DND-41 (cell line): ENCODE measurements at regions not wholly inside any gene's neighbourhood (a gene's known extent, or its start where the extent isn't known, plus 50 kb on each side); places are given as distances from the start of the nearest gene placed in this dataset.

Source experiments
- ATAC-seq: fragments of 200-7000 bp; cut with Tn5 transposase; 3 replicates; pipeline ENCODE4 v1.9.1; 2021; ENCODE audit warnings: low read depth; ENCODE audit not compliant: insufficient read depth
- DNase-seq: peaks from one replicate; pipeline ENCODE4 v3.0.0-alpha.2; 2020
- H2AFZ ChIP-seq: 2 replicates; pipeline ENCODE4 v1.6.0; 2012; ENCODE audit warnings: low read depth, low read length
- H3K27ac ChIP-seq: 2 replicates; pipeline ENCODE4 v1.5.1; 2012; ENCODE audit warnings: low read length, inconsistent platforms
- H3K27me3 ChIP-seq: fragments of 200-600 bp; sonication (generic); 2 replicates; pipeline ENCODE4 v1.6.0; 2012; ENCODE audit warnings: low read length, mild to moderate bottlenecking, inconsistent platforms; ENCODE audit not compliant: insufficient read depth, poor library complexity
- H3K36me3 ChIP-seq: 2 replicates; pipeline ENCODE4 v1.5.1; 2012; ENCODE audit warnings: low read length, inconsistent platforms; ENCODE audit not compliant: insufficient read depth
- H3K4me1 ChIP-seq: 2 replicates; pipeline ENCODE4 v1.5.1; 2012; ENCODE audit warnings: mild to moderate bottlenecking, low read length; ENCODE audit not compliant: insufficient read depth
- H3K4me2 ChIP-seq: 2 replicates; pipeline ENCODE4 v1.6.0; 2012; ENCODE audit warnings: mild to moderate bottlenecking, moderate library complexity, low read length, inconsistent platforms; ENCODE audit not compliant: insufficient read depth
- H3K4me3 ChIP-seq, 2 experiments: fragments of 200-600 bp in 1 of 2; shearing (Covaris generic) in 1 of 2; 2 replicates each; pipeline ENCODE4 v1.5.1; 2012 to 2016; ENCODE audit warnings: inconsistent platforms in 2 of 2, low read length in 2 of 2, mild to moderate bottlenecking in 2 of 2, low read depth in 1 of 2, moderate library complexity in 1 of 2
- H3K79me2 ChIP-seq: 2 replicates; pipeline ENCODE4 v1.6.0; 2012; ENCODE audit warnings: low read length, inconsistent platforms; ENCODE audit not compliant: insufficient read depth
- H3K9ac ChIP-seq: 2 replicates; pipeline ENCODE4 v1.6.0; 2012; ENCODE audit warnings: low read depth, mild to moderate bottlenecking, inconsistent platforms, low read length, moderate library complexity
- H3K9me3 ChIP-seq: 2 replicates; pipeline ENCODE4 v1.5.1; 2012; ENCODE audit warnings: low read length, moderate library complexity, mild to moderate bottlenecking, inconsistent platforms; ENCODE audit not compliant: insufficient read depth, severe bottlenecking
- H4K20me1 ChIP-seq: 2 replicates; pipeline ENCODE4 v1.6.0; 2012; ENCODE audit warnings: low read length; ENCODE audit not compliant: insufficient read depth
- CTCF ChIP-seq: IDR thresholded peaks from 2 replicates; pipeline ENCODE4 v1.5.1; 2012; ENCODE audit warnings: borderline replicate concordance, low read length, moderate library complexity, mild to moderate bottlenecking; ENCODE audit not compliant: poor library complexity, severe bottlenecking; ENCODE audit errors: extremely low read depth
- EZH2 ChIP-seq: IDR thresholded peaks from 3 replicates; pipeline ENCODE4 v1.6.1; 2012; ENCODE audit warnings: borderline replicate concordance, low read depth, mild to moderate bottlenecking, moderate library complexity, low read length, inconsistent platforms; ENCODE audit not compliant: severe bottlenecking

- Histone ChIP-seq H3K9me3 (no peaks in the 10 kb centered on the region), H2AFZ (no peak overlapping the region)
- TF ChIP-seq EZH2 (no peak), CTCF (no peak)
Measured at GRCh38 chr12:73308747-73309146, 1036.6 kb downstream of the TRHDE start.

GRCh38 chr12:73321319-73321718 lies 1049.1 kb downstream of the TRHDE start:
- Histone ChIP-seq H3K4me3 (no peak overlapping the region), H3K27ac (no peak overlapping the region), H3K79me2 (no peaks in the 10 kb centered on the region), H3K9ac (no peak overlapping the region), H3K36me3 (no peaks in the 10 kb centered on the region), H3K9me3 (peaks cover 3% of the 10 kb centered on the region), H3K4me1 (no peaks in the 10 kb centered on the region), H2AFZ (no peak overlapping the region), H3K27me3 (no peaks in the 10 kb centered on the region), H4K20me1 (no peaks in the 10 kb centered on the region), H3K4me2 (no peak overlapping the region)
- ATAC-seq (no peak), DNase-seq (no peak)
- TF ChIP-seq EZH2 = no peak
- no peak for TF ChIP-seq CTCF

More at GRCh38 chr12:73308747-73309146, 1036.6 kb downstream of the TRHDE start:
- Histone ChIP-seq H3K4me2 (no peak overlapping the region), H4K20me1 (no peaks in the 10 kb centered on the region), H3K79me2 (no peaks in the 10 kb centered on the region), H3K9ac (no peak overlapping the region), H3K4me3 (no peak overlapping the region), H3K36me3 (no peaks in the 10 kb centered on the region), H3K27me3 (no peaks in the 10 kb centered on the region), H3K27ac (no peak overlapping the region), H3K4me1 (no peaks in the 10 kb centered on the region)
- DNase-seq = no peak
- no peak for ATAC-seq

GRCh38 chr12:73321776-73322175 lies 1049.6 kb downstream of the TRHDE start:
- Histone ChIP-seq H3K27me3 (no peaks in the 10 kb centered on the region), H3K4me3 (no peak overlapping the region), H3K27ac (no peak overlapping the region), H3K9me3 (peaks cover 3% of the 10 kb centered on the region), H3K4me2 (no peak overlapping the region), H3K79me2 (no peaks in the 10 kb centered on the region), H3K4me1 (no peaks in the 10 kb centered on the region), H3K9ac (no peak overlapping the region), H2AFZ (no peak overlapping the region), H3K36me3 (no peaks in the 10 kb centered on the region), H4K20me1 (no peaks in the 10 kb centered on the region)
- no peak for DNase-seq
- no peak for TF ChIP-seq CTCF
- no peak for TF ChIP-seq EZH2
- ATAC-seq = no peak
